Mesenchymal stem cell (in vitro differentiated cells and primary cell): ENCODE measurements at regions not wholly inside any gene's neighbourhood (a gene's known extent, or its start where the extent isn't known, plus 50 kb on each side); places are given as distances from the start of the nearest gene placed in this dataset.
"Not testable (repeated sequence)": the region's sequence is repeated elsewhere in the genome, so short reads cannot be mapped to it uniquely, and the experiment has no call there.

Experiments used
- DNase-seq: peaks from one replicate; pipeline ENCODE4 v3.0.0-alpha.2; 2013
- H2AFZ ChIP-seq: one replicate; pipeline ENCODE4 v1.6.1; 2013; ENCODE audit warnings: low read depth, mild to moderate bottlenecking, control low read depth, inconsistent platforms, low read length, moderate library complexity
- H2AK5ac ChIP-seq: 2 replicates; pipeline ENCODE4 v1.6.1; 2013; ENCODE audit warnings: low read length, moderate library complexity, mild to moderate bottlenecking, inconsistent platforms; ENCODE audit not compliant: severe bottlenecking
- H2BK120ac ChIP-seq: one replicate; pipeline ENCODE4 v1.6.1; 2013; ENCODE audit warnings: low read depth, mild to moderate bottlenecking, inconsistent platforms, low read length, moderate library complexity
- H2BK12ac ChIP-seq, 2 experiments: one replicate each; pipeline ENCODE4 v1.6.1; 2013; ENCODE audit warnings: inconsistent platforms in 2 of 2, low read length in 2 of 2, mild to moderate bottlenecking in 2 of 2, moderate library complexity in 2 of 2, control low read depth in 1 of 2
- H2BK15ac ChIP-seq: one replicate; pipeline ENCODE4 v1.6.1; 2013; ENCODE audit warnings: mild to moderate bottlenecking, low read depth, inconsistent platforms; ENCODE audit not compliant: poor library complexity, severe bottlenecking
- H2BK5ac ChIP-seq: 2 replicates; pipeline ENCODE4 v1.6.1; 2013; ENCODE audit warnings: low read depth, mild to moderate bottlenecking, low read length, control low read depth, inconsistent platforms; ENCODE audit not compliant: poor library complexity, severe bottlenecking
- H3K14ac ChIP-seq, 2 experiments: one replicate each; pipeline ENCODE4 v1.6.1; 2013; ENCODE audit warnings: inconsistent platforms in 2 of 2, low read length in 2 of 2, control low read depth in 1 of 2, mild to moderate bottlenecking in 1 of 2, moderate library complexity in 1 of 2
- H3K18ac ChIP-seq, 2 experiments: one replicate each; pipeline ENCODE4 v1.6.1; 2013; ENCODE audit warnings: inconsistent platforms in 2 of 2, low read length in 2 of 2, control low read depth in 1 of 2, low read depth in 1 of 2, mild to moderate bottlenecking in 1 of 2
- H3K23ac ChIP-seq, 2 experiments: one replicate each; pipeline ENCODE4 v1.6.1; 2013; ENCODE audit warnings: inconsistent platforms in 2 of 2, low read length in 2 of 2, mild to moderate bottlenecking in 2 of 2, moderate library complexity in 2 of 2, control low read depth in 1 of 2
- H3K27ac ChIP-seq: 2 replicates; pipeline ENCODE4 v1.5.1; 2013; ENCODE audit warnings: mild to moderate bottlenecking, moderate library complexity, low read length, control low read depth, inconsistent platforms; ENCODE audit not compliant: poor library complexity, severe bottlenecking
- H3K27me3 ChIP-seq, 2 experiments: 2 replicates each; pipeline versions ENCODE4 v1.6.1 to v1.7.0; 2013; ENCODE audit warnings: low read length in 2 of 2, mild to moderate bottlenecking in 2 of 2, moderate library complexity in 2 of 2, control low read depth in 1 of 2, inconsistent platforms in 1 of 2; ENCODE audit not compliant: control insufficient read depth in 1 of 2, insufficient read depth in 1 of 2
- H3K36me3 ChIP-seq, 2 experiments: 2 replicates each; pipeline versions ENCODE4 v1.6.1 to v1.7.0; 2013; ENCODE audit warnings: low read length in 2 of 2, control low read depth in 1 of 2, inconsistent platforms in 1 of 2, low read depth in 1 of 2, mild to moderate bottlenecking in 1 of 2; ENCODE audit not compliant: insufficient read depth in 2 of 2, control insufficient read depth in 1 of 2
- H3K4ac ChIP-seq, 2 experiments: one replicate each; pipeline ENCODE4 v1.6.1; 2013; ENCODE audit warnings: inconsistent platforms in 2 of 2, low read length in 2 of 2, mild to moderate bottlenecking in 2 of 2, moderate library complexity in 2 of 2, control low read depth in 1 of 2, low read depth in 1 of 2
- H3K4me1 ChIP-seq: 2 replicates; pipeline ENCODE4 v1.6.1; 2013; ENCODE audit warnings: low read depth, low read length, control low read depth; ENCODE audit not compliant: control insufficient read depth, insufficient read depth
- H3K4me2 ChIP-seq: 2 replicates; pipeline ENCODE4 v1.6.1; 2013; ENCODE audit warnings: low read length, mild to moderate bottlenecking, inconsistent platforms; ENCODE audit not compliant: poor library complexity, severe bottlenecking
- H3K4me3 ChIP-seq, 2 experiments: 2 replicates each; pipeline versions ENCODE4 v1.5.1 to v1.7.0; 2013; ENCODE audit warnings: low read length in 2 of 2, mild to moderate bottlenecking in 2 of 2, control low read depth in 1 of 2, low read depth in 1 of 2; ENCODE audit not compliant: insufficient read depth in 1 of 2
- H3K79me1 ChIP-seq: replicated peaks from 2 replicates; pipeline ENCODE4 v1.6.1; 2013; ENCODE audit warnings: mild to moderate bottlenecking, control low read depth, low read length, inconsistent platforms; ENCODE audit not compliant: poor library complexity, severe bottlenecking
- H3K9ac ChIP-seq: 2 replicates; pipeline ENCODE4 v1.7.0; 2013; ENCODE audit warnings: mild to moderate bottlenecking, low read length, moderate library complexity
- H3K9me3 ChIP-seq: 2 replicates; pipeline ENCODE4 v1.7.0; 2013; ENCODE audit warnings: mild to moderate bottlenecking, low read length; ENCODE audit not compliant: control insufficient read depth
- H4K8ac ChIP-seq: one replicate; pipeline ENCODE4 v1.6.1; 2013; ENCODE audit warnings: inconsistent platforms, mild to moderate bottlenecking, low read length, moderate library complexity
- H4K91ac ChIP-seq: one replicate; pipeline ENCODE4 v1.6.1; 2013; ENCODE audit warnings: mild to moderate bottlenecking, low read length, inconsistent platforms
- WGBS: methylation state at CpG from one replicate; pipeline ENCODE4 v1.1.7; 2013; ENCODE audit warnings: mixed read lengths; 5-methylcytosine and 5-hydroxymethylcytosine counted together

DNA sequence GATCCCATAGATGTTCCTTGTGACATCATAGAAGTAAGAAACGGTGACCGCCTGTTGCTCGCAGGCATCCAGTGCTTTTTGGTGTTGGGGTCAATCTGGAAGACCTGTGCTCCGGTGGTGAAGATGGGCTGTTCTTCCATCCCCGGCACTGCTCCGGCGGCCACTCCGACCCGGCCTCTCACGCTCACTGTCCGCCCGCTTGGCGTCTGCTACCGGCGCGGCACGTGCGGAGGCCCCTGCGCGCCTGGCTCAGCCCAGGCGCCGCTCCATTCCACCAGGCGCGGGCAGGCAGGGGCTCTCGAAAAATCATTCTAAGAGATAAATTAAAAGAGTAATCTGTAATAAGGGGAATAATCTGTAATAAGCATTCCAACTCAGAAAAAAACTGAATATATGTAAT lies 934.5 kb downstream of the TMEM121 start:
- no peak overlapping the region for H3K23ac ChIP-seq
- H3K4ac ChIP-seq, result no peak overlapping the region
- H3K9me3 ChIP-seq, result no peaks in the 10 kb centered on the region
- H2BK5ac ChIP-seq, result no peak overlapping the region
- no peaks in the 10 kb centered on the region for H3K36me3 ChIP-seq
- H2BK12ac ChIP-seq, result no peak overlapping the region
- H2BK120ac ChIP-seq, result no peak overlapping the region
- H4K8ac ChIP-seq, result no peak overlapping the region
- no peak overlapping the region for H2AK5ac ChIP-seq
- H2BK15ac ChIP-seq, result no peak overlapping the region
- H3K4me3 ChIP-seq, result no peak overlapping the region
- H3K9ac ChIP-seq, result no peak overlapping the region
- no peak overlapping the region for H4K91ac ChIP-seq
- H3K18ac ChIP-seq, result no peak overlapping the region
- no peaks in the 10 kb centered on the region for H3K4me1 ChIP-seq
- H3K27me3 ChIP-seq, result no peaks in the 10 kb centered on the region
- no peak overlapping the region for H2AFZ ChIP-seq
- no peak for DNase-seq
- H3K14ac ChIP-seq, result no peak overlapping the region
- H3K27ac ChIP-seq, result no peak overlapping the region
- no peaks in the 10 kb centered on the region for H3K79me1 ChIP-seq
- no peak overlapping the region for H3K4me2 ChIP-seq
- 90% methylated on average over 10 of the region's 25 CpGs for WGBS

DNA sequence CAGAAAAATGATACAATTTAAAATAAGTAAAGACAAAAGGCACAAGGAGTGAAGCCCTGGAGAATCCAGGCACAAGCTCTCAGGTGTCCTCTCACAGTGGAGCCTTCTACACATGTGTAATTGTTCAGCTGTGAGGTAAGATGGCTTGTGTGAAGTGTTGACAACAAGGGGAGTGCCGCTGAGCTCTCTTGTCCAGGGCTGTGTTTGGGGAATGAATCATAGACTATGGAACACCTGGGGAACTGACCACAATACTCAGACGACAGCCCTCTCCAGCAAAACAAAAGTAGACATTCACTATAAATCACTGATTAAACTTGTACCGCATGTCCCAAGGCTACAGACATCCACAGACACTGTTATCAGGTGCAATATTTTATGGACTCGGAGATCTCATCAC lies 940.1 kb downstream of the TMEM121 start:
- H3K9me3 ChIP-seq, H3K27ac ChIP-seq, H3K18ac ChIP-seq, H4K8ac ChIP-seq, H3K14ac ChIP-seq, H4K91ac ChIP-seq, DNase-seq, H3K4me1 ChIP-seq, H3K79me1 ChIP-seq, H3K36me3 ChIP-seq, H2BK120ac ChIP-seq, H3K4me3 ChIP-seq, H2BK5ac ChIP-seq, H3K23ac ChIP-seq, H3K4me2 ChIP-seq, H3K4ac ChIP-seq, H3K27me3 ChIP-seq, H2BK15ac ChIP-seq, H2AFZ ChIP-seq, H2AK5ac ChIP-seq, H3K9ac ChIP-seq, H2BK12ac ChIP-seq: not testable (repeated sequence)
- 100% methylated on average over 1 of the region's 4 CpGs for WGBS

DNA sequence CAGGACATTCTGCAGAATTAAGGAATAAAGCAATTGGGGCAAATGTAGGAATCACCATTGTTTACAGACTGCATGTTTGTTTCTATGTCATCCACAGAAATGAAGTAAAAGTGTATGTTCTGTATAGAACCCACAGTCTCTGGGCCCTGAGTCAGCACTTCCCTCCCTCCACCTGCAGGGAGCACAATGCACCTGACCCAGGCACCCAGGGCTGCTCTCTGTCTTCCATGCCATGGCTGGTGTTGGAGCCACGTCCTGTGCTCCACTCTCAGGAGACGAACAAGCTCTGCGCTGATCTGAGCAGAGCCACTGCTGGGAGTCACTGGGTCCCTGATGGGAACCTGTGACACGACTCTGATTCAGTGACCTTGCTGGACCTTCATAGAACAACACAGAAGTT lies 942.5 kb downstream of the TMEM121 start:
- H2BK15ac ChIP-seq, H3K4me2 ChIP-seq, H3K27ac ChIP-seq, H3K4ac ChIP-seq, H2BK120ac ChIP-seq, H4K8ac ChIP-seq, H3K79me1 ChIP-seq, H2BK12ac ChIP-seq, H2BK5ac ChIP-seq, H2AK5ac ChIP-seq, H4K91ac ChIP-seq, H2AFZ ChIP-seq, H3K9ac ChIP-seq, DNase-seq, H3K36me3 ChIP-seq, H3K27me3 ChIP-seq, H3K14ac ChIP-seq, H3K18ac ChIP-seq, H3K23ac ChIP-seq, H3K4me1 ChIP-seq, H3K9me3 ChIP-seq, H3K4me3 ChIP-seq: not testable (repeated sequence)
- 0% methylated on average over 1 of the region's 4 CpGs for WGBS

GRCh38 chr14:106470028-106470427 lies 943.6 kb downstream of the TMEM121 start:
- not testable (repeated sequence) for H2AFZ ChIP-seq, DNase-seq, H3K4ac ChIP-seq, H3K23ac ChIP-seq, H3K4me3 ChIP-seq, H2AK5ac ChIP-seq, H4K8ac ChIP-seq, H2BK15ac ChIP-seq, H3K36me3 ChIP-seq, H3K4me1 ChIP-seq, H2BK5ac ChIP-seq, H2BK12ac ChIP-seq, H3K18ac ChIP-seq, H3K14ac ChIP-seq, H3K4me2 ChIP-seq, H3K79me1 ChIP-seq, H2BK120ac ChIP-seq, H3K9me3 ChIP-seq, H3K9ac ChIP-seq, H4K91ac ChIP-seq, H3K27ac ChIP-seq, H3K27me3 ChIP-seq
- no CpG with 5 or more reads among the region's 3 CpGs for WGBS
